IMR-90 (cell line): ENCODE measurements at regions not wholly inside any gene's neighbourhood (a gene's known extent, or its start where the extent isn't known, plus 50 kb on each side); places are given as distances from the start of the nearest gene placed in this dataset.

ENCODE experiments used
- BHLHE40 ChIP-seq: fragments of 150-350 bp; IDR thresholded peaks from 2 replicates; pipeline ENCODE4 v1.6.1; 2016; ENCODE audit warnings: mild to moderate bottlenecking, low read depth, low read length
- CEBPB ChIP-seq: IDR thresholded peaks from 2 replicates; pipeline ENCODE4 v1.6.1; 2012; ENCODE audit warnings: low read depth, low read length, improper control_type of control experiment
- CHD1 ChIP-seq: IDR thresholded peaks from 2 replicates; pipeline ENCODE4 v1.6.1; 2012; ENCODE audit warnings: low read depth, low read length, improper control_type of control experiment
- MAZ ChIP-seq: IDR thresholded peaks from 2 replicates; pipeline ENCODE4 v1.6.1; 2012; ENCODE audit warnings: low read depth, mild to moderate bottlenecking, low read length, improper control_type of control experiment, moderate library complexity, borderline replicate concordance
- POLR2A ChIP-seq: IDR thresholded peaks from 2 replicates; pipeline ENCODE4 v1.6.1; 2012; ENCODE audit warnings: mild to moderate bottlenecking, low read depth, low read length
- RAD21 ChIP-seq: IDR thresholded peaks from 2 replicates; pipeline ENCODE4 v1.6.1; 2012; ENCODE audit warnings: low read length, improper control_type of control experiment
- RCOR1 ChIP-seq: IDR thresholded peaks from 2 replicates; pipeline ENCODE4 v1.6.1; 2012; ENCODE audit warnings: mild to moderate bottlenecking, low read length, improper control_type of control experiment; ENCODE audit not compliant: insufficient replicate concordance
- RFX5 ChIP-seq: IDR thresholded peaks from 2 replicates; pipeline ENCODE4 v1.8.0; 2012; ENCODE audit warnings: low read depth, mild to moderate bottlenecking, low read length, moderate library complexity
- SMC3 ChIP-seq: fragments of 150-350 bp; IDR thresholded peaks from 2 replicates; pipeline ENCODE4 v1.6.1; 2016; ENCODE audit warnings: low read depth, mild to moderate bottlenecking, antibody characterized with exemption, low read length, moderate library complexity
- TF ChIP-seq, protein P1 (sequence below): conservative IDR thresholded peaks from 2 replicates; pipeline ENCODE4 v1.5.1; 2012; ENCODE audit warnings: mild to moderate bottlenecking, low read depth, low read length, improper control_type of control experiment
- TF ChIP-seq, protein P2 (sequence below): fragments of 150-350 bp; IDR thresholded peaks from 2 replicates; pipeline ENCODE4 v1.6.1; 2017; ENCODE audit warnings: mild to moderate bottlenecking, antibody characterized with exemption, low read length, low read depth
- TF ChIP-seq, protein P3 (sequence below): fragments of 150-350 bp; IDR thresholded peaks from 2 replicates; pipeline ENCODE4 v1.6.1; 2016; ENCODE audit warnings: low read depth, mild to moderate bottlenecking, low read length, moderate library complexity, borderline replicate concordance

DNA sequence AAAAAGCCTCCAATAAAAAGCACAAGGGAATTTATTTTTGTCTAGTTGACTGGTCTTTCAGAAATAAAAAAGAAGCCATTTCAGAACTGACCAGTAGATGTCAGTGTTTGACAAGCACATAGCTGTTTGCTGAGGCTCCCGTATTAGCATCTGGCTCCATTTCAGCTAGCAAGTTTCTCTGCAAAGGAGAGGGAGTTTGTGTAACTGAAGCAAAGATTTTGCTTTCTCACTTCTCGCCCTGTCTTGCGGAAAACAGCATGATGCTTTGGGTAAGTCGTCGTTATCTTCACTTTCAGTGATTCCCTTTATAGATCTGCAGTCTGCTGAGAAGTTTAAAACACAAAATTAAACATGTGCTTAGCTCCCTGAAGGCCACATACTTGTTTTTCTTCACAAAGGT, 85.5 kb downstream of the CT47B1 start:
- no peak for TF ChIP-seq BHLHE40
- TF ChIP-seq POLR2A, result no peak
- TF ChIP-seq, protein P1, sequence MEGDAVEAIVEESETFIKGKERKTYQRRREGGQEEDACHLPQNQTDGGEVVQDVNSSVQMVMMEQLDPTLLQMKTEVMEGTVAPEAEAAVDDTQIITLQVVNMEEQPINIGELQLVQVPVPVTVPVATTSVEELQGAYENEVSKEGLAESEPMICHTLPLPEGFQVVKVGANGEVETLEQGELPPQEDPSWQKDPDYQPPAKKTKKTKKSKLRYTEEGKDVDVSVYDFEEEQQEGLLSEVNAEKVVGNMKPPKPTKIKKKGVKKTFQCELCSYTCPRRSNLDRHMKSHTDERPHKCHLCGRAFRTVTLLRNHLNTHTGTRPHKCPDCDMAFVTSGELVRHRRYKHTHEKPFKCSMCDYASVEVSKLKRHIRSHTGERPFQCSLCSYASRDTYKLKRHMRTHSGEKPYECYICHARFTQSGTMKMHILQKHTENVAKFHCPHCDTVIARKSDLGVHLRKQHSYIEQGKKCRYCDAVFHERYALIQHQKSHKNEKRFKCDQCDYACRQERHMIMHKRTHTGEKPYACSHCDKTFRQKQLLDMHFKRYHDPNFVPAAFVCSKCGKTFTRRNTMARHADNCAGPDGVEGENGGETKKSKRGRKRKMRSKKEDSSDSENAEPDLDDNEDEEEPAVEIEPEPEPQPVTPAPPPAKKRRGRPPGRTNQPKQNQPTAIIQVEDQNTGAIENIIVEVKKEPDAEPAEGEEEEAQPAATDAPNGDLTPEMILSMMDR, result peak; percentile 79
- TF ChIP-seq, protein P2, sequence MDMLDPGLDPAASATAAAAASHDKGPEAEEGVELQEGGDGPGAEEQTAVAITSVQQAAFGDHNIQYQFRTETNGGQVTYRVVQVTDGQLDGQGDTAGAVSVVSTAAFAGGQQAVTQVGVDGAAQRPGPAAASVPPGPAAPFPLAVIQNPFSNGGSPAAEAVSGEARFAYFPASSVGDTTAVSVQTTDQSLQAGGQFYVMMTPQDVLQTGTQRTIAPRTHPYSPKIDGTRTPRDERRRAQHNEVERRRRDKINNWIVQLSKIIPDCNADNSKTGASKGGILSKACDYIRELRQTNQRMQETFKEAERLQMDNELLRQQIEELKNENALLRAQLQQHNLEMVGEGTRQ, result no peak
- TF ChIP-seq CEBPB, result no peak
- no peak for TF ChIP-seq RCOR1
- peak; percentile 43 for TF ChIP-seq SMC3
- TF ChIP-seq RAD21, result peak; percentile 88
- no peak for TF ChIP-seq RFX5
- TF ChIP-seq, protein P3, sequence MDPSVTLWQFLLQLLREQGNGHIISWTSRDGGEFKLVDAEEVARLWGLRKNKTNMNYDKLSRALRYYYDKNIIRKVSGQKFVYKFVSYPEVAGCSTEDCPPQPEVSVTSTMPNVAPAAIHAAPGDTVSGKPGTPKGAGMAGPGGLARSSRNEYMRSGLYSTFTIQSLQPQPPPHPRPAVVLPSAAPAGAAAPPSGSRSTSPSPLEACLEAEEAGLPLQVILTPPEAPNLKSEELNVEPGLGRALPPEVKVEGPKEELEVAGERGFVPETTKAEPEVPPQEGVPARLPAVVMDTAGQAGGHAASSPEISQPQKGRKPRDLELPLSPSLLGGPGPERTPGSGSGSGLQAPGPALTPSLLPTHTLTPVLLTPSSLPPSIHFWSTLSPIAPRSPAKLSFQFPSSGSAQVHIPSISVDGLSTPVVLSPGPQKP, result no peak
- TF ChIP-seq CHD1, result no peak
- TF ChIP-seq MAZ, result no peak
